HG02610 (cell line): ENCODE measurements at regions not wholly inside any gene's neighbourhood (a gene's known extent, or its start where the extent isn't known, plus 50 kb on each side); places are given as distances from the start of the nearest gene placed in this dataset.

ENCODE experiments used
- ATAC-seq: cut with Tn5 transposase; IDR thresholded peaks from one replicate; pipeline ENCODE4 v1.9.1; 2021; ENCODE audit warnings: mild to moderate bottlenecking, moderate library complexity; ENCODE audit not compliant: unreplicated experiment

DNA sequence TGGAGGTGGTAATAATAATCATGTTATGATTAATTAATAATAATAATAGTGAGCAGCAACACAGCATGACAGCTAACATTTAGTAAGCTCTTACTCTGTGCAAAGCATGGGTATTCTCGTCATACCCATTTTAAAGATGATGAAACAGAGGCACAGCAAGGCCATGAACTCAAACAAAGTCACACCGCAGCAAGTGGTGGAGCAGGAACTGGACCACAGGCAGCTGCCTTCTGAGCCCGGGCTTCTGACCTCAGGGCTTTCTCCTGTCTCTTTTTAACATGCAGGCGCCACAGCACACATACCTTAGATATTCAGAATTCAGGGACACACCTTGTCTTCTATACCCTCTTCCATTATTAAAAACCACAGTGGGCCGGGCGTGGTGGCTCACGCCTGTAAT, 50.7 kb upstream of the SPATA12 start:
- ATAC-seq, result no peak

DNA sequence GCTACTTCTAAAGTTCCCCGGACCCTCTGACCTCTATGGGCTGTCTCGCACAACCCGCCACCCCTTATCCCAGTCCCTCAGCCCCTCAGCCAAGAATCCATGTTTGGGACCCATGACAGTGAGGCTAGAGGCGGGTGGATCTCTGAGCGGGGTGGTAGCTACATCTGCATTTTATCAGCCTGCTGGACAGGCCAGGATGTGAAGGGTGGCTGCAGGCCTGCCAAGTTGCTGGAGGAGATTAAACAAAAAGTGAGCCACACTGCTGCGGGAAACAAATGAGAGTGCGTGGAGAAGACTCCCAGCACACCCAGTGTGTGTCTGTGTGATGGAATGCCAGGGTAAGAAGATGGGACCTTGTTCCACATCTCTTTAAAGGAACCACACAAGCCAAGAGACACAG, 51.1 kb upstream of the SPATA12 start:
- ATAC-seq, result no peak

DNA sequence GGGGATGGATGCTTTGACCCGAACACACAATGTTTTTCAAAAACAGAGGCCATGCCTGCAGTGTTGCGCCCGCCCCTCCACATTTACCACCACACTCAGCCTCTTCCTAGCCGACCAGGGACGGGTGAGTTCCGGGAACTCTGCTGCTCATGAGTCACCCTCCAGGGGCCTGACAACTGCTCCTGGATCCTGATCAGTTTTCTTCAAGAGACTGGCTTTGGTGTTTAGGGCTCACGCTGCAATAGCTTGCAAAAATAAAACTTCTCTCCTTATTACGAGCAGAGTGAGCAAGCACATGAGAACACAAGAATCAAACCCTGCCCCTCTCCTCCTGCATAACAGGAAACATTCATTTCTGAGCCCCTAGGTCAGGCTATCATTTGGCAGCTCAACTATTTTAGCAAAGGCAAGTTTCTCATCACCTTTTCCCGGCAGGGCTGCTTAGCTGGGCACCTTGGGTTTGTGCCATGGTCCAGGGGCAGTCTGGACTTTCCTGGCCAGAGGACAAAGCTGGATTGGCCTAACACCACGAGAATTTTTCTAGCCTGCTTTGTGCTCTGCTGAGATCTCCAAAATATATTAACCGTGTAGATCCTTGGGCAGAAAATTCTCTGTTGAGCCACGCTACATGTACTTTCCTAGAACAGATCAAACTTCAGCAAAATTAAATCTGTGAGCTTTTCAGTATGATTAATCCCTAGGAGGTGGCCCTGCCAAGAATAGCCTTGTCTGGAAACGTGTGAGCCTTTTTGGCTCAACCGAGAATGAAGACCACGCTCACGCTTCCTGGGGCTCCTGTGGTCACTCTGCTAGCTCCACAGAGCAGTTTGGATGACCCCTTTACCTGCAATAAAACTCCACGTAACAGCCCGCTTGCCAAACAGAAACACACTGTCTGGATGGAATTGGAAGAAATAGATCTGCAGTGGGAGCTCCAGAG, 52.7 kb upstream of the SPATA12 start:
- ATAC-seq, result no peak

DNA sequence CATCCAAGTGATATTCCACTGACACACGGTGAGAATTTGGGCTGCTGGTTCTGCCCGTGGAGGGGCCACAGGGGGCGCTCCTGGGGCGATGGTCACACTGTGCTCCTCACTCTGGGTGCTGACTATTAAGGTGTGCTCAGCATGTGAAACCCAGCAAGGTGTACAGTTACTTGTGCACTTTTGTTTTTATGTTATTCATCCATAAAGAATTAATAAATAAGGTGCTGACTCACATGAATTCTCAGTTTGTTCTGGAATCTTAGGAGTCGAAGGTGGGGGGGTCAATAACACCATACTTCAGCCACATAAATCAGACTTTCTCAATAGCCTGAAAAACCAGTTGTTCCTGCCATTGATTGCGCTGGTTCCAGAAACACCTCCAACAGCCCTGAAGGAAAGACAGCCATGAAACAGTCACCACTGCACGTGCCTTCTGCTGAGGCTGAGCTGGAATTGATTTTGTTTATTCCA, 53.5 kb upstream of the SPATA12 start:
- ATAC-seq, result no peak

DNA sequence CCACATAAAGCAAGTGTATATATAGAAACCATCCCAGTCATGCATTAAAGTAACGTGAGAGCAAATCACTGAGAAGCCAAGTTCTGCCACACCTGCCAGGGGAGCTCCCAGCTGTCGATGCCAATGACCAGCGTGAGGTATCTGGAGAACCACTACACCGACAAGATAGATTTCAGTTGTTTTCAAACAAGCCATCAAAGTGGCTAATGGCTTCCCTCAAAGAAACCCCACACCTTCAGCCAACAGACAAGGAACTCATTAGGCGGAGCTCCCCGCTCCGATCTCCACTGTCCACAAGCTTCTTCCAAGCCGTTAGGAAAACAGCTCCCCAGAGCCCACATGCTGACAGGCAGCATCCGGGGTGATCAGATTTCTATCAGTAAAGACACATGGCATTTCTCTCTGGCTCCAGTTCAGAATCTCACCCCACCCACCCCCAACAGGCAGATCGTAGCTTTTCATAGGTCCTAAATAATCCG, 54.2 kb upstream of the SPATA12 start:
- ATAC-seq, result no peak

DNA sequence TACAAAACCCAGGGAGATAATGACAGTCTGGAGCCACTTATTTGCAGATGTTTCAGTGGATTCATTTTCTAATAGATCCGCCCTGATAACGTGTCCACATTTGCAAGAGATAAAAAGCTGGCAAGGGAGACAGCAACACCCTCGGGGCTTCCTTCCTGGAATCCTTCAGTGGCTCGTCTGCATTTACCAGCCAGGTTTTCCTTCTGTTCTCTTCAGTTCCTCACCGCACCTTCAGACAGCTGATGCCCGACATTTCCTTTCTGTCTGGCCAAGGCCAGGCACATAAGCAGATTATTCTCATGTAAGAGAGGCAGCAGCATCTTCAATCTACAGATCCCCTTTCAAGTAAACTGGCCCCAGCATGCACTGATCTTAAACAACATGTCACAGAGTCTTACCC, 56.2 kb upstream of the SPATA12 start:
- ATAC-seq, result no peak

DNA sequence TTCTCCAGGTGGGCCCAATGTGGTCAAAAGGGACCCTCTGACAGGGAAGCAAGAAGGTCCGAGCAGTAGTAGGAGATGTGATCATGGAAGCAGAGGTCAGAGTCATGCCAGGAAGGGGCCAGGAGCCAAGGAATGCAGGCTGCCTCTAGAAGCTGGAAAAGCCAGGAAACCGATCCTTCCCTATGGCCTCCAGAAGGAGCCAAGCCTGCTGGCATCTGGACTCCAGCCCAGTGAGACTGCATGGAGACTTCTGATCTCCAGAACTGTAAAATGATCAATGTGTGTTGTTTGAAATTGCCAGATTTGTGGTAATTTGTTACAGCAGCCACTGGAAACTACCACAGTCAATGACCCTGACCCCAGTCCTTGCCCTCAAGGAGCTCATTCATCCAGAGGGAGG, 56.8 kb upstream of the SPATA12 start:
- no peak for ATAC-seq

DNA sequence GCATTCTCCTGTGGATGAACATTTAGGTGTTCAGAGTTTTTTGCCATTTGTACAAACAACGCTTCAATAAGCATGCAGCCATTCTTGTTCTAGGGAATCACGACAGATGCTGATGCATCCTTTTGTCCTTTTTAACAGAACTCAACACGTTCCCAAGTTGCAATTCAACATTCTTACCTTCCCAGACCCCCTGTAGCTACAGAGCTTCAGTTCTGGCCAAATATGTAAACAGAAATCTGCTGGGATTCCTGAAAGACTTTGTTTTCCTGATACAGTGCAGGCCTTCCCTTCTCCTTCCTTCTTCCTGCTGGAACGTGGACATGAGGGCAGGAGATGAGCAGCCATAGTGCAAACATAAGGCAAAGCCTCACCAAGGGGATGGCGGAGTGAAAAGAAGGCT, 59.1 kb upstream of the SPATA12 start:
- ATAC-seq, result no peak

DNA sequence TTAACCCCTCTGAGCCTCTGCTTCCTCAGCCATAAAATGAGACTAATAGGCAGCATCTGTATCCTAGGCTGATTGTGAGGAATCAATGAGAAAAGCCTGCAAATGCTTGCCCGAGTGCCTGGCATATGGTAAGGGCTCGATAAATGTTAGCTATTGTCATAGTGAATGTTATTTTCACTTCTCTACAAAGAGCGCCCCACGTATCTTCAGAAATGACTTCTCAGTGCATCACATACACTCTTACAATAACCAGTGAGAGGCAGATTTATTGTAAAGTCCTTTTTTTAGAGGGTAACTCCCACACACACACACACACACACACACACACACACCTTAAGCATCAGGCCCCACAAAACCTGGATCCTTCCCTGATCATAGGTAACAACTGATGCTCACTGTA, 60.5 kb upstream of the SPATA12 start:
- no peak for ATAC-seq

DNA sequence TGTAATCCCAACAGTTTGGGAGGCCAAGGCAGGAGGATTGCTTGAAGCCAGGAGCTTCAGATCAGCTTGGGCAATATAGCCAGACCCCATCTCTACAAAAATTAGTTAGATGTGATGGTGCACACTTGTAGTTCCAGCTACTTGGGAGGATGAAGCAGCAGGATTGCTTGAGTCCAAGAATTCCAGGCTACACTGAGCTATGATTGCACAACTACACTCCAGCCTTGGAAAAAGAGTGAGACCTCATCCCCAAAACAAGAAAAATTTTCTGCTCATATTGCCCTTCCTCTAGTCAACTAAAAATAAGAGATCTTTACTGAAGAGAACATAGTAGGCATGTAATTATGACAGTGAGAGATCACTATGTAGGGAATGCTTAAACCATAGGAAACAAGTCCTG, 60.9 kb upstream of the SPATA12 start:
- no peak for ATAC-seq

DNA sequence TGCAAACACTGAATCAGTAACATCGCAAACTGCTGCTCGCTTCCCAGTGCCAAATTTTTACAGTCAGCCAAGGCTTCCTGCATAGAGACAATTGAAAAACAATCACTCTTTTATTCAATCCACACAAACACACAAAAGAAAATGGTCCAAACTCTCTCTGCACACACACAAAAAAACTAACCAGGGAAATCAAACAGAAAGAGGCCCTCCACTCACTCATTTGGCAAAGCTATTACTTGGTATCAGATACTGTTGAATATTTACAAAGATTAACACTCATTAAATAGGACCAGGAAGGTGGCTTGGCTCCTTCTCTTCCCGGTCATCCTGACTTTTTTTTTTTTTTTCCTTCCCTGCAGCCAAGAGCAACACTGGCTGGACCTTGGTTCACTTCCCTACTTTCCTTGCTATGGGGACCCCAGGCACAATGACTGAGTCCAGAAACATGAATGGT, 62.4 kb upstream of the SPATA12 start:
- no peak for ATAC-seq

DNA sequence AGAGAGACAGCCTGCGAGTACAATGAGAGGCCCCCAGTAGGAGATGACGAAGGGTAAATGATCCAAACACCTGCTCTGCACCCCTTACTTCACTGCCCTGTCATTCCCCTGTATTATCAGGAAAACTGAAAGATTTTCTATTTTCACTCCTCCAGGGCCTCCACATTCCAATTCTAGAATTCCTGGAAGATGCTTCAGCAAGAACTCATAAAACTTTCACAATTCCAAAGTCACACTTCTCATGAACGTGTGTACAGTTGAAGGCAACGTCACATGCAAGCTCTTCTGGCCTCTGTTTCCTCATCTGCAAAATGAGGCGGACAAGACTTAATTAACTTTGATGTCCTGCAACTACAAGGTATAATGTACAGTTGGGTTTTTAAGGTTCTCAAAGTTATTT, 62.8 kb upstream of the SPATA12 start:
- ATAC-seq, result no peak

DNA sequence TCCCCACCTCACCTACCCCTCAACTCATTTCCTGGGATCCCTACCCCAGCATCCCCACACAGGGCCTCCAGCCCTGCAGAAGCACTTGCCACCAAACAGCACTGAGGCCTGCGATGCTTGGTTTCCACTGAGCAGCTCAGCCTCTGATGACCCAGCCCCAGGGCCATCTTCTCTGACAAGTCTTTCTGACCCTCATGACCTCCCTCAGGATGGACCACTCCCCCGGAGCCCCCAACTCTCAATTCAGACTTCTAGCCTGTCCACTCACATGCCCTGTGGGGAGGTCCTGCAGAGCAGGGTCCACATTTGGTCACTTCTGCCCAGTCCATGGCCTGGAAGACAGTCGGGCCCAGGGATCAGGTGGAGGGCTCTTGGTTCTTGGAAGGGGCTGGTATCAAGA, 63.4 kb upstream of the SPATA12 start:
- ATAC-seq, result no peak

DNA sequence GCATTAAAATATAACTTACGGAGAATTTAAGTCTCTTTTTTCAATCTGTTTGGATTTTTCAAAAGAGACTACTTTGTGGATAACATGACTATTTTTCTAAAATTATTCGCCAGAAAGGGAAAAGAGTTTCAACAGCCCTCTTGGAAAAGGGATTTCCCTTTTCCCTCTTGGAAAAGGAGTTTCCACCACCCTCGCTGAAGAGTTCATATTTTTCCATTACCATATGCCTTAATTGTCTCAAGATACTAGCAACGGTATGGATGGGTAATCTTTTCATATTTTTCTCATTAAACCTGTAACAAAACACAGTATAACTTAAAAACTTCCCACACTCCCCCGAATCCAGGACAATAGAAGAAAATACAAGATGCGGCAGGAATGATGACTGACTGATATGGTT, 66.1 kb upstream of the SPATA12 start:
- no peak for ATAC-seq

DNA sequence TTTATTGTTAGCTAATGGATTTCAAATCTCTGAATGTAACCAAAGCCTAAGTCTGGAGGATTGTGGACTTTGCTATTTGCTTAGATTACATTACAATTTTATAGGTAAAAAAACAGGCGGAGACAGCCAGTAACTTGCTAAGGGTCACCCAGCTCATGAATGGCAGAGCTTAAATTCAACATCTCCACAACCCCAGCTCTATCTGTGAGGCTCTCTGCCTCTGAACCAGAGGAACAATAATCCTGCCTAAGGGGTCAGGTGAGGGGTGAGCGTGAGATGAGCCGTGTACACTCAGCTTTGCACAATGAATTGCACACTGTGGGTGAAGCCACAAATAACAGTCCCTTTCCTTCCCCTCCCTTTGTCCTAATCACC, 69.8 kb upstream of the SPATA12 start:
- ATAC-seq, result no peak

DNA sequence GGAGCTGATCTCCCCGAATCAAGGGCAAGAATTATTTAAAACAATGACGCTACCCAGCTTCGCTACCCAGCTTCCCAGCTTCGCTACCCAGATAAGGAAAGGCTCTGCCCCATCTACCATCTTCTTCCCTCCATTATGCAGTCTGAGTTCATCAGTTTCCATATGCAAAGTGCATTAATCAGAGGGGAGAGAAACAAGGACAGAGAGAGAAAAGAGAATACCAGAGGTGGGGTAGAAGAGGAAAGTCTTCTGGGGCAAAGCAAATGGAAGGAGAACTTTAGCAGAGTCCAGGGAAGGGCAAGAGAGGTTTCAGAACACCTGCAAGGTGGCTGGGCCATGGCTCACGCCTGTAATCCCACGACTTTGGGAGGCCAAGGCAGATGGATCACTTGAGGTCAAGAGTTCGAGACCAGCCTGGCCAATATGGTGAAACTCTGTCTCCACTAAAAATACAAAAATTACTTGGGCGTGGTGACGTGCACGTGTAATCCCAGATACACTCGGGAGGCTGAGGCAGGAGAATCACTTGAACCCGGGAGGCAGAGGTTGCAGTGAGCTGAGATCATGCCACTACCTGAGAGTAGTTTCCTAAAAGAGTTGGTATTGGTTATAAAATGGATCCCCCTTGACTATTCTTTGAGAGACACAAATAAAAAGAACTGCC, 70.4 kb upstream of the SPATA12 start:
- ATAC-seq, result no peak

DNA sequence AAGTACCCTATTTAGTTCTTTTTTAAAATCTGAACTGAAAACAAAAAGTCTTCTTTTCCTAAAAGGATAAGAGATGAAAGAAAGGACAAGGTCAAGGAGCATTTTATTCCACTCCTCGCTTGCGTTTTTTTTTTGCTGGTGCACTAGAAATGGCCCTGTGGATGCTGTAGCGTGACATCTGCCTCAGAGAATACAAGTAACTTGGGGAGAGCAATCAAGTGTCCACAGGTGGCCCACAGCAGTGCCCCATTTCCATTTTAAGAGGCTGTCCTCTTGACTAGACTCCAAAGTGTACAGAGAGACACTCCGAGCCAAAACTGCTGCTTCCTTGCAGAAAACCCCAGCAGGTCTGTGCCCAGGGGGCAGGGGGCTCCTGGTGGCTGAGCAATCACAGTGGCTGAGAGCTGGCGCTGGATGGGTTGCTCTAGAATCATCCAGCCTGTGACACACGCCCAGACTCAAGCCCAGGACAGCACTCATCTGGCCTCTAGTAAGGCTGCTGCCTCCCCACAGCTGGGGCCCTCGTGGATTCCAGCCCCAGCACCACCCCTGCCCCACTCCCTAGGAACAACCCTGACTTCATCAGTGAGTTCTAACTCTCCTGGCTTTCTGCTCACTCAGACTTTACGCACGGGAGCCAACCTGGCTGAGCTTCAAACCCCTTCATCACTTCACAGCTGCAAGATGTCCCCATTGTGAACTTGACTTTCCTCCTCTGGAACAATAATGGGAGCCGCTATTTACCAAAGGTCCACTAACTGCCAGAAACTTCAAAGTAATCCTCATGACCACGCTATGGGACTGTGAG, 71.1 kb upstream of the SPATA12 start:
- ATAC-seq, result no peak

DNA sequence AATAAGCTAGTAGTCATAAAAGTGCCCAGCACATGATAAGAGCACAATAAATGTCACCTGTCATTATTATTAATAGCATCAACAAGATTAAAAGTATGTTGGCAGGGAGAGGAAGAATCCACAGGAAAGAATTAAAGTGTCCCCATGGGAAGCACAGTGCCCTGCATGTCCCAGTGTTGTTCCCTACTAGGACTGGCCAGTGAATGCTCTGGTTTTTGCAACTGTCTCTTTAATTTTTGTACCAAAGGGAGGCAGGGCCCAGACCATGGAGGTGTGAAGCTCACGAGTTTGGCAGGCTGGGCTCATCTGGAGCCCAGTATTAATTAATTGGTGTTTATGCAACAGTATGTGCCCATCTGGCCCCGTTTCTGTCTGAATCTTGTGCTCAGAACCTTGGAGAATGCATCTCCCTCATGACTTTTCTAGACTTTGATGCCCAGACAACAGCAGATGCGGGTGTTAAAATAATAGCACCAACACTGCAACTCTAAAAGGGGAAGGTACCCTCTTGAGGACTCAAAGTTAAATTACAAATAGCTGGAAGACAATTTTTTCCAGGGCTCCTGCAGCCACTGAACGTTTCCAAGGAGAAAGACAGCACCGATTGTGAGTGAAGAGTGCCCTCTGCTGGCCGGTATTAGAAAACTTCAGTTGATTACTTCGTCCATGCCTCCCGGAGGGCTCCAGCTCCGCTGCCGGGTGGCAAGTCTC, 71.9 kb upstream of the SPATA12 start:
- ATAC-seq, result peak; percentile 56

DNA sequence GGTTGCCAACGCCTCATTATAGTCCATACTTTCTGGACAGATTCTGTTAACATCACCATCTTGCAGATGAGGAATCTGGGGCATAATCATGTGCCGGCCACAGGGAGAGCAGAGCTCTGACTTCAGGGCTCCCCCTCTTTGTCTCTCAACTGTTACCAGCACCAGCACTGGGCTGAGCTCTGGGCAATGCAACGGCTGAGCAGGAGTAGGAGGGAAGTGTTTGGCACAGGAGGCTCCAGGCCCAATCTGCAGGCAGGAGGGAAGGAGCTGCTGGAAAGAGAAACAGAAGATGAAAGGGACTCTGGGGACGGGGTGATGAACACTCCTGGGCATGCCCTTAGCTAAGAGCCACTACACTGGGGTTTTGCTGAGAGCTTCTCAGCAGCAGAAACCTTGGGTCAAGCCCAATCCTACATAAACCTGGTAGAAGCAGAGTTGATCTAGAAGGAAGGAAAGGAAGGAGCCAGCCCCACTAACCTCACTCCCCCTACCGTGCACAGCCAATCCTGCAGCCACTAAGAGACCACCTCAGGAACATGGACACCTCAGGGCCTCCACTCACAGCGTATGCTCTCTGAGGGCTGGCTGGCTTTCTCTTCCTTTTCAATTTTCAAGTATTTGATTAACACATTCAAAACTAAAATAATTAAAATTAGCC, 73.1 kb upstream of the SPATA12 start:
- no peak for ATAC-seq

DNA sequence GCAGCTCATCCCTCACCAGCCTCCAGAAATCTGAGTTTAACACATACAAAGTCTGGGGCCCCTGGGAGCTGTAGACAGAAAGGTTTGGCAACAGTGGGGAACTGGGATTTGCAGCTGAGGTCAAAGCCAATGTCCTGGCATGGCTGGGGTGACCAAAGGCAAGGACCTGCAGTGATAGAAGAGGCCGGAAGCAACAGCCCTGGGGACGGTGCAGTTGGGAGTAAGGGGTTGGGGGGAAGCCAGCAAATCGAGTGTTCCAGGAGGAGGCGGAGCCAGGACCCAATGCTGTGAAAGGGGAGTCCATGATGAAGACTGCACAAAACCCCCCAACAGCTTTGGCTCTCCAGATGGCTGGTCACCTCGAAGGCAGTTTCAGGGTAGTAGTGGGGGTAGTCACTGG, 74.1 kb upstream of the SPATA12 start:
- ATAC-seq, result no peak
